HepG2 (cell line): ENCODE measurements at regions not wholly inside any gene's neighbourhood (a gene's known extent, or its start where the extent isn't known, plus 50 kb on each side); places are given as distances from the start of the nearest gene placed in this dataset.

Source experiments
- ATAC-seq: fragments of 200-7000 bp; cut with Tn5 transposase; 3 replicates; pipeline ENCODE4 v1.9.1; 2020; ENCODE audit warnings: mild to moderate bottlenecking, moderate library complexity
- BruUV-seq: library from RNA; stranded (reverse); fragments of 400-500 nt; replicated peaks from 2 replicates; lab custom pipeline; 2021; lab: Mats Ljungman, UMichigan
- CTCF ChIA-PET: fragments of 300-600 bp; formaldehyde crosslinking; extraction: SDS; loops from one replicate; lab custom pipeline; 2021; ENCODE audit warnings: low total read pairs, inconsistent platforms, low intra/inter-chr PET ratio; lab: Yijun Ruan, JAX
- POLR2A ChIA-PET: fragments of 350-600 bp; sonication (Branson Sonifier 250); formaldehyde crosslinking; loops from one replicate; lab custom pipeline; 2020; ENCODE audit warnings: antibody characterized with exemption, inconsistent platforms; lab: Yijun Ruan, JAX
- DNase-seq: peaks from one replicate; pipeline ENCODE4 v3.0.0-alpha.2; 2015; ENCODE audit warnings: low spot score
- FAIRE-seq: peaks from 3 replicates; lab custom pipeline; 2011; peaks lifted over from hg19 to GRCh38; lab: Jason Lieb, UNC
- H2AFZ ChIP-seq: one replicate; pipeline ENCODE4 v1.6.1; 2011; ENCODE audit warnings: low read length, inconsistent platforms
- H3K27ac ChIP-seq: fragments of 300-600 bp; 3 replicates; pipeline ENCODE4 v1.8.0; 2011; ENCODE audit warnings: mixed run types, mild to moderate bottlenecking, mixed read lengths, low read length, inconsistent platforms; ENCODE audit not compliant: insufficient read depth; ENCODE audit errors: extremely low read length
- H3K27me3 ChIP-seq, 2 experiments: fragments of 200-600 bp in 1 of 2; 2 replicates in 1 of 2; 3 replicates in 1 of 2; pipeline versions ENCODE4 v1.6.0 to v1.8.0; 2011; ENCODE audit warnings: low read length in 2 of 2, mild to moderate bottlenecking in 2 of 2, moderate library complexity in 2 of 2, inconsistent platforms in 1 of 2; ENCODE audit not compliant: insufficient read depth in 2 of 2, control insufficient read depth in 1 of 2
- H3K36me3 ChIP-seq, 2 experiments: fragments of 200-600 bp in 1 of 2; replicated peaks in 1 of 2; 2 replicates in 1 of 2; 3 replicates in 1 of 2; pipeline versions ENCODE4 v1.5.1 to v1.8.0; 2011; ENCODE audit warnings: low read length in 2 of 2, inconsistent platforms in 1 of 2; ENCODE audit not compliant: insufficient read depth in 2 of 2, control insufficient read depth in 1 of 2
- H3K4me1 ChIP-seq: 2 replicates; pipeline ENCODE4 v1.5.1; 2012; ENCODE audit warnings: low read length, inconsistent platforms; ENCODE audit not compliant: insufficient read depth
- H3K4me2 ChIP-seq: 2 replicates; pipeline ENCODE4 v1.6.0; 2011; ENCODE audit warnings: low read depth, low read length, inconsistent platforms
- H3K4me3 ChIP-seq, 3 experiments: fragments of 200-600 bp in 1 of 3; sonication (generic), shearing (Covaris generic) in 1 of 3; replicated peaks in 1 of 3; 2 replicates each; pipeline ENCODE4 v1.5.1; 2011 to 2016; ENCODE audit warnings: low read length in 3 of 3, inconsistent platforms in 2 of 3, low read depth in 2 of 3, mild to moderate bottlenecking in 2 of 3, control low read depth in 1 of 3, mixed read lengths in 1 of 3; ENCODE audit not compliant: insufficient read depth in 1 of 3
- H3K79me2 ChIP-seq: one replicate; pipeline ENCODE4 v1.6.1; 2011; ENCODE audit warnings: low read length, inconsistent platforms; ENCODE audit not compliant: insufficient read depth
- H3K9ac ChIP-seq: 2 replicates; pipeline ENCODE4 v1.6.0; 2011; ENCODE audit warnings: mild to moderate bottlenecking, low read depth, low read length, inconsistent platforms; ENCODE audit not compliant: insufficient read depth
- H3K9me3 ChIP-seq: 2 replicates; pipeline ENCODE4 v1.5.1; 2012; ENCODE audit warnings: mild to moderate bottlenecking, low read length
- H4K20me1 ChIP-seq: 2 replicates; pipeline ENCODE4 v1.6.0; 2011; ENCODE audit warnings: inconsistent platforms, mild to moderate bottlenecking, low read length, moderate library complexity; ENCODE audit not compliant: insufficient read depth
- ADNP ChIP-seq: sonication (generic); formaldehyde crosslinking; IDR thresholded peaks from 2 replicates; pipeline ENCODE4 v1.4.0; 2020; ENCODE audit warnings: missing genetic modification reagents
- BHLHE40 ChIP-seq: IDR thresholded peaks from 2 replicates; pipeline ENCODE4 v1.6.1; 2011; ENCODE audit warnings: low read length, improper control_type of control experiment
- CENPT ChIP-seq: sonication (generic); formaldehyde crosslinking; IDR thresholded peaks from 2 replicates; pipeline ENCODE4 v1.8.0; 2022; ENCODE audit warnings: low read depth, mild to moderate bottlenecking, moderate library complexity, missing genetic modification reagents
- CSRNP2 ChIP-seq: sonication (generic); formaldehyde crosslinking; conservative IDR thresholded peaks from 2 replicates; pipeline ENCODE4 v1.8.0; 2022; ENCODE audit warnings: low read depth, missing genetic modification reagents
- DRAP1 ChIP-seq: IDR thresholded peaks from 2 replicates; pipeline ENCODE4 v1.6.1; 2016; ENCODE audit warnings: missing genetic modification reagents, missing compliant biosample characterization
- GLMP ChIP-seq: sonication (generic); formaldehyde crosslinking; IDR thresholded peaks from 2 replicates; pipeline ENCODE4 v1.9.0; 2021; ENCODE audit warnings: missing genetic modification reagents, mild to moderate bottlenecking, borderline replicate concordance
- GTF2F1 ChIP-seq: fragments of 150-350 bp; IDR thresholded peaks from 2 replicates; pipeline ENCODE4 v1.6.1; 2014; ENCODE audit warnings: low read length
- KMT2A ChIP-seq: sonication (generic); formaldehyde crosslinking; IDR thresholded peaks from 2 replicates; pipeline ENCODE4 v1.4.0; 2020; ENCODE audit warnings: missing genetic modification reagents
- MYPOP ChIP-seq: sonication (generic); formaldehyde crosslinking; IDR thresholded peaks from 2 replicates; pipeline ENCODE4 v1.8.1; 2023; ENCODE audit warnings: mild to moderate bottlenecking, moderate library complexity, missing genetic modification reagents
- POLR2A ChIP-seq, 2 experiments: IDR thresholded peaks; 2 replicates each; pipeline ENCODE4 v1.6.1; 2011; ENCODE audit warnings: low read depth in 2 of 2, low read length in 2 of 2, mild to moderate bottlenecking in 1 of 2, moderate library complexity in 1 of 2; ENCODE audit not compliant: insufficient read depth in 1 of 2
- RFX3 ChIP-seq: IDR thresholded peaks from 2 replicates; pipeline ENCODE4 v1.6.1; 2016; ENCODE audit warnings: missing biosample characterization, missing genetic modification reagents
- SMARCC2 ChIP-seq: fragments of 450-650 bp; IDR thresholded peaks from 2 replicates; pipeline ENCODE4 v1.6.1; 2017; ENCODE audit warnings: antibody characterized with exemption, mild to moderate bottlenecking
- ZC3H13 ChIP-seq: sonication (generic); formaldehyde crosslinking; IDR thresholded peaks from 2 replicates; pipeline ENCODE4 v1.8.1; 2023; ENCODE audit warnings: mild to moderate bottlenecking, missing genetic modification reagents, moderate library complexity
- ZFP1 ChIP-seq: IDR thresholded peaks from 2 replicates; pipeline ENCODE4 v1.6.1; 2016
- ZFP36 ChIP-seq: fragments of 150-350 bp; IDR thresholded peaks from 2 replicates; pipeline ENCODE4 v1.6.1; 2018; ENCODE audit warnings: borderline replicate concordance, low read length, low read depth; ENCODE audit not compliant: partially characterized antibody
- ZNF703 ChIP-seq: sonication (generic); formaldehyde crosslinking; IDR thresholded peaks from 2 replicates; pipeline ENCODE4 v1.5.1; 2020; ENCODE audit warnings: missing genetic modification reagents, mild to moderate bottlenecking, moderate library complexity, borderline replicate concordance
- WGBS: methylation state at CpG from one replicate; pipeline ENCODE4 v1.1.6; 2017; ENCODE audit warnings: low lambda C conversion rate; 5-methylcytosine and 5-hydroxymethylcytosine counted together
- in situ Hi-C: cut with HindIII; loops from 2 replicates; pipeline ENCODE4 v1.10.0; 2017; ENCODE audit warnings: low pct_unique_long_range_greater_than_20kb; ENCODE audit not compliant: extremely low pct_ligation_motif_present
- intact Hi-C: fragments of 100-400 bp; cut with micrococcal nuclease; formaldehyde crosslinking; loops from one replicate; pipeline ENCODE4 v1.10.0; 2022; ENCODE audit not compliant: unreplicated experiment

GRCh38 chr4:24143741-24144140 is 253.9 kb upstream of the PPARGC1A start:
- Histone ChIP-seq H3K27ac (no peak overlapping the region), H3K4me3 (no peak overlapping the region), H2AFZ (no peak overlapping the region), H4K20me1 (no peaks in the 10 kb centered on the region), H3K79me2 (no peaks in the 10 kb centered on the region), H3K36me3 (no peaks in the 10 kb centered on the region), H3K27me3 (no peaks in the 10 kb centered on the region), H3K4me1 (peaks cover 5% of the 10 kb centered on the region), H3K9me3 (no peaks in the 10 kb centered on the region), H3K4me2 (no peak overlapping the region), H3K9ac (no peak overlapping the region)
- 18% methylated on average over 3 of the region's 3 CpGs for WGBS
- POLR2A ChIA-PET = no interaction called here
- DNase-seq (no peak), FAIRE-seq (no peak), ATAC-seq (no peak)
- BruUV-seq = no TSS peak
- in situ Hi-C loops = no loop called here
- TF ChIP-seq DRAP1 (CRISPR knock-in tag) = no peak
- no peak for TF ChIP-seq GTF2F1
- no peak for TF ChIP-seq SMARCC2
- no peak for TF ChIP-seq BHLHE40
- no peak for TF ChIP-seq ADNP (CRISPR knock-in tag)
- no peak for TF ChIP-seq CENPT (CRISPR knock-in tag)
- TF ChIP-seq ZNF703 (CRISPR knock-in tag) = no peak
- no peak for TF ChIP-seq MYPOP (CRISPR knock-in tag)
- intact Hi-C loops = no loop called here
- CTCF ChIA-PET = no interaction called here

GRCh38 chr4:24141836-24142235 is 252.0 kb upstream of the PPARGC1A start:
- H3K36me3 ChIP-seq = no peaks in the 10 kb centered on the region
- intact Hi-C loops (no loop called here), in situ Hi-C loops (no loop called here)
- no peak overlapping the region for H2AFZ ChIP-seq
- H3K4me2 ChIP-seq = no peak overlapping the region
- FAIRE-seq = no peak
- ChIA-PET CTCF (no interaction called here), POLR2A (no interaction called here)
- H3K4me3 ChIP-seq = no peak overlapping the region
- H3K79me2 ChIP-seq = no peaks in the 10 kb centered on the region
- H3K27ac ChIP-seq = no peak overlapping the region
- peaks cover 23% of the 10 kb centered on the region for H3K4me1 ChIP-seq
- BruUV-seq = no TSS peak
- no peak overlapping the region for H3K9ac ChIP-seq
- ATAC-seq = no peak
- H4K20me1 ChIP-seq = no peaks in the 10 kb centered on the region
- 34% methylated on average over 3 of the region's 3 CpGs for WGBS
- DNase-seq = no peak
- H3K9me3 ChIP-seq = no peaks in the 10 kb centered on the region
- H3K27me3 ChIP-seq = no peaks in the 10 kb centered on the region
- TF ChIP-seq ZFP1 (CRISPR knock-in tag) (no peak), ZC3H13 (no peak), CSRNP2 (no peak), ZFP36 (no peak), RFX3 (CRISPR knock-in tag) (no peak), GLMP (CRISPR knock-in tag) (no peak), POLR2A (IDR thresholded peaks at IDR 0.05; ENCODE audit: insufficient read depth in 1 of 2, low read depth in 2 of 2, low read length in 2 of 2) (no peak), KMT2A (no peak)
